Limb (tissue), 2 donors: ENCODE measurements at regions not wholly inside any gene's neighbourhood (a gene's known extent, or its start where the extent isn't known, plus 50 kb on each side); places are given as distances from the start of the nearest gene placed in this dataset.
A peak's percentile ranks its signal among the peaks of the same experiment; 100 is the strongest.
"Not testable (repeated sequence)": the region's sequence is repeated elsewhere in the genome, so short reads cannot be mapped to it uniquely, and the experiment has no call there.

ENCODE experiments used
- DNase-seq, 2 donors: peaks; one replicate each; pipeline ENCODE4 v3.0.0-alpha.2; 2016; ENCODE audit errors: extremely low spot score in 2 of 2

DNA sequence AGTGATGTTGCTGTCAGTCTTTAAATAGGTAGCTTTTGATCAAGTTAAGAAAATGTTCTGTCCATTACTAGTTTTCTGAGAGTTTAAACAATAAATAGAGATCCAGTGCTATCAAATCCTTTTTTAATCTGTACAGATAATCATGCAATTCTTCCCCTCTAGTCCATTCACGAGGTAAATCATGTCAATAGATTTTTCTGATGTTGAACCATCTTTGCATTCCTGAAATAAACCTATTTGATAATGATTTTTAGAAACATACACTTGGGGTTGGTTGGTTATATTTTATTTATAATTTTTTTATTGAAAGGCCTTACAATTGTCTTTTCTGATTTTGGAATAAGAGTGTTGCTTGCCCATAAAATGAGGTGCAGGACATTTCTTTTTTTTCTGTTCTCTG is 95.0 kb downstream of the FAM53A start:
- DNase-seq, result no peak

- no peak for DNase-seq
These were observed 95.8 kb downstream of the FAM53A start for GRCh38 chr4:1588306-1588705.

DNA sequence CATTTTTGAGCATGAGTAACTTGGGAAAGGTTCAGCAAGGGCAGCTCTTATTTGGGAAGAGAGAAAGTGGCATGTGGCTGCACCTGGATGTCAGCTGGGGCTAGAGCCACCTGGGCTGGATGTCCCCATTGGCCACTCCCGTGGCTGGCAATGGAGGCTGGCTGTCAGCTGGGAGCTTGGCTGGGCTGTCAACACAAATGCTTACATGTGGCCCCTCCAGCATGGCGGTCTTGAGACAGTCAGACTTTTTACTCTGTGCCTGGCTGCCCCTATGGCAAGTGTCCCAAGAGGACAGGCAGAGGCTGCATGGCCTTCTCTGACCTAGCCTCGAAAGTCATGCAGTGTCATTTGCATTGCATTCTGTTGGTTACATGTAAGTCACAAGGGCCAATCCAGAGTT is 99.6 kb downstream of the FAM53A start:
- DNase-seq, result no peak

DNA sequence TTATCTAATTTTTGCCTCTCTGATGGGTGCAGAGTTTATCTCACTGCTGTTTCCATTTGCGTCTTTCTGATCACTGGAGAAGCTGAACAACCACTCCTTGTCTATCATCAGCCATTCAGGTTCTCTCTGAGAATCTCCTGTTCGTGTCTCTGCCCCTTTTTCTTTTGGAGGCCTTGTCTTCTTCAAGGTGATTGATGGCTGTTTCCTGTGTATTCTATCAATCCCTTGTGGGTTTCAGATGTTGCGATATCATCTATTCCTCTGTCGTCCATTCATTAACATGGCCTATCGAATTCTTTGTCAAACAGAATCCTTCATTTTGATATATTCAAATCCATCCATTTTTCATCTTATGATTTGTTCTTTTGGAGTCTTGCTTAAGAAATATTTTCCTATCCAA is 100.3 kb downstream of the FAM53A start:
- no peak for DNase-seq

GRCh38 chr4:1583051-1583785 is 100.9 kb downstream of the FAM53A start:
- DNase-seq, result no peak

GRCh38 chr4:1582227-1582626 is 101.9 kb downstream of the FAM53A start:
- no peak for DNase-seq

GRCh38 chr4:1581164-1581894 is 102.8 kb downstream of the FAM53A start:
- not testable (repeated sequence) for DNase-seq

GRCh38 chr4:1580692-1581012 is 103.5 kb downstream of the FAM53A start:
- not testable (repeated sequence) for DNase-seq

DNA sequence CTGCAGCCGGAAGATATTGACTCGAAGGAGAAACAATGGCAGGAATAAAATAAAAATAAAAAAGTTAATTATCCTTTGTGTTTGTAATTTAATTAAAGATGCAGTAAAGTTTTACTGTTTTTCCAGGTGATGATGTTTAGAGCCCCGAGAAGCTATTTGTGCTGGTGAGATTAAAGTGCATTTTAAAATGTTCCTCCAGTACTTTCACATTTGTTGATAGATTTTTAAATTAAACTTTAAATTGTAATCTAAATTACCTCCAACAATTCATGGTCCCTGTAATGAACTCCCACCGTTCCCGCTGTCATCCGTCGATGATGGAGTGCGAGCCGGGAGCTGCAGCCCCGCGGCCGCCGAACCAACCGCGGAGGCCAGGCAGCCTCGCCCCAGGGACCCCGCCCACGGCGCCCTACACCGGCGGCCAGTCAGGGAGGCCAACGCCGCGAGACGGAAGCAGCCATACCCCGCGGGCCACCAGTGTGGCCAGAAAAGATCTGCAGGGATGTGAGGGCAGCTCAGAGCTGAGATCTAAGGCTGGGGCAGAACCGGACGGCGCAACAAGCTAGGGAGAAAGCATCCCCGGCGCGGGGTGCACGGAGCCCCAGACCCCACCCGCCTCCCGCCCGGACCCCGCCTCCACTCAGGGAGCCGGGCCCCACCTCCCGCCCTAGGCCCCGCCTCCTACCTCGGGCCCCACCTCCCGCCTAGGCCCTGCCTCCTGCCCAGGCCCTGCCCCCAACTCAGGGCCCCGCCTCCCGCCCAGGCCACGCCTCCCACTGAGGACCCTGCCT is 104.0 kb downstream of the FAM53A start:
- DNase-seq, result peak in 1 of 2 donors; percentile 76

- peak in 1 of 2 donors; percentile 2 for DNase-seq
These were observed 104.9 kb downstream of the FAM53A start for GRCh38 chr4:1579001-1579900.

DNA sequence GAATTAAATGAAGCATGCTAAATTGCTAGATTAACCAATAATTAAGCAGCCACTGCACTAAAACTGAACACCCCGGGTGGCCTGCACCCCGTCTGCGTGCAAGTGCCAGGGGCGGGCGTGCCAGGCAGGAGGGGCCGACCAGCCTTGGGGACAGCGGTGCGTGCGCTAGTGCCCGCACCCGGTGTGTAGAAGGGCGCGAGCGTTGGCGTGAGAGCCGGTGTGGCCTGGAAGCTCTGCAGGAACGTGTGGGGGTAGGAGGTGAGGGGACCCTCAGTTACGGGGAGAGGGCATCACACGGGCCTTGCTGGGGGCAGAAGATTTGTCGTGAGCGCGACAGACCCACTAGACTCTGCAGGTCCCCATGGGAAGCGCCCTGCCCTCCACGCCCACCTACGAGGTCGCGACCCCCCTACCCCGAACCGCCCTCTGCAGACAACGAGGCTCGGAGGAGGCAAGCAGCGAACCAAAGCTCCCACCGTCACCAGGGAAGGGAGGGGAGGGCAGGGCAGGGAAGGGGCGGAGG is 105.8 kb downstream of the FAM53A start:
- DNase-seq, result no peak

DNA sequence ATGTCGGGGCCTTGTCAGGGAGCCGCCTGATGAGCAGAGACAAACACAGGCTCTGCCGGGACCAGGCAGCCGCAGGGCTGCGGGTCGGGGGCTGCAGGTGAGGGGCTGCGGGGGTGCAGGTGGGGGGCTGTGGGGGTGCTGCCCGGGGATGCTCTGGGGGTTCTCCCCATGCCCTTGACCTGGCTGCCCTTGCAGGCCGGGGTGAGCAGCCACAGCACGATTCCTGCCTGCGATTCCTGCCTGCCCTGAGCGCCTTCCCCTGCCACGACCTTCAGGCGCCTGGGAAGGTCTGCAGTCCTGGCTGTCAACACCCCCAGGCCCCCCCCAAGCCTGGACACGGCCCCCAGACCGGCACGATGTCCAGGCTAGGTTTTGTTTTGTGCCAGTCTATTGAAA is 106.3 kb downstream of the FAM53A start:
- DNase-seq, result no peak

- DNase-seq, result no peak
These were observed 106.9 kb downstream of the FAM53A start for GRCh38 chr4:1576961-1577821.

GRCh38 chr4:1576304-1576960 is 107.7 kb downstream of the FAM53A start:
- DNase-seq, result no peak

DNA sequence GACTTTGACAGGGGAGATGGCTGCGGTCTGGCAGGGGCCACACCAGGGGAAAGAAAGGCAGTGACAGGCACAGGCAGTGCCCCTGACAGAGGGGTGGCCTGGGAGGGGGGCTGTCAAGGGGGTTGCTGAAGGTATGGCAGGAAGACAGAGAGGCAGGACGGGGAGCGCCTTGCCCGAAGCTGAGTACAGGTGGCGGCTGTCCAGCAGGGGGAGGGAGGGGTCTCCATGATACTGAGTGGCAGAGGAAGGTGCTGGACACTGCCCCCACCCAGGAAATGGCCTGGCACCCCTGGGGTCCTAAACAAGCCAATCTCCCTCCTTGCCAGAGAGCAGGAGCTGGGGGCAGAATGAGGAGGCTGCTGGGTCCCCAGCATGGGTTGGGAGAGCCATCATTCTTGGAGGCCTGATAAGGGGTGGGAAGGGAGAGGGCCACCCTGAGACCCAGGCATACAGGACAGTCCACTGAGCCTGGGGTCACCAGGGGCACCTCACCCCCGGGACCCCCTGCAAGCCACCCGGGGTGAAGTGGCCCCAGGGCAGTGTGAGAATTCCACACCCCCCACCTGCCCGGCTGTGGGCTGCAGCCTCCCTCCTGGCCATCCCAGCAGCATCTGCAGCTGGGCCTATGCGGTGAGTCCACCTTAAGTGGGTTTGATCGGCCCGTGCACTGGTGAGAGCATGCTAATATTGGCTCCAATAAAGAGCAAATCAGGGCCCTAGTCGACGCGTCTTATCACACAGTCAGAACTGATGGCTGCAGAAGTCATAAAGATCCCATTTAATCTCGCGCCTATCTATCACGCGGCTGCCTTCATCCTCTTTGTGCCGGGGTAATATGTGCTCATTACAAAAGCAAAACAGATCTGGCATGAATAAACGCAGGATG is 108.5 kb downstream of the FAM53A start:
- DNase-seq, result no peak

- DNase-seq, result no peak
These were observed 109.3 kb downstream of the FAM53A start for GRCh38 chr4:1574601-1575417.

DNA sequence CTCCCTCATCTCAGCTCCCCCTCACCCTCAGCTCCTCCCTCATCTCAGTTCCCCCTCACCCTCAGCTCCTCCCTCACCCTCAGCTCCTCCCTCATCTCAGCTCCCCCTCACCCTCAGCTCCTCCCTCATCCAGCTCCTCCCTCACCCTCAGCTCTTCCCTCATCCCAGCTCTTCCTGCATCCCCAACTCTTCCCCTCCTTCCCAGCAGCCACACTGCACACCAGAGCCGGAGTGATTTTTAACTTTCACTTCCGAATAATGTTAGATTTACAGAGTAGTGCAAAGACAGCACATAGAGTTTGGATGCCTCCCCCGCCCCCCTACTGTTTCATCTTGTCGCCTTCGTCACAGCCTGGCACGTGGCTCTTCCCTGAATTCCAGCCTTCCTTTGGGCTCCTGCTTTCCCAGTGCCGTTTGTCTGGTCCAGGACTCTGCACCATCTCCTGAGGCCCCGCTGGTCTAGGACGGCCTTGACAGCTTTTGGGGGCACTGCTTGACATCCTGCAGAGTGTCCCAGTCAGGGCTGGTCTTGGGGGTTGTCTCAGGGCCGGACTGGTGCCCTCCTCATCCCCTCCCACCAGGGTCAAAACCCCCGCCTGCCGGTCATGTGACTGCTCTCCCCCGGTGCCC is 110.2 kb downstream of the FAM53A start:
- DNase-seq, result no peak
